ENCODE measurements at regions not wholly inside any gene's neighbourhood (a gene's known extent, or its start where the extent isn't known, plus 50 kb on each side); places are given as distances from the start of the nearest gene placed in this dataset.

DNA sequence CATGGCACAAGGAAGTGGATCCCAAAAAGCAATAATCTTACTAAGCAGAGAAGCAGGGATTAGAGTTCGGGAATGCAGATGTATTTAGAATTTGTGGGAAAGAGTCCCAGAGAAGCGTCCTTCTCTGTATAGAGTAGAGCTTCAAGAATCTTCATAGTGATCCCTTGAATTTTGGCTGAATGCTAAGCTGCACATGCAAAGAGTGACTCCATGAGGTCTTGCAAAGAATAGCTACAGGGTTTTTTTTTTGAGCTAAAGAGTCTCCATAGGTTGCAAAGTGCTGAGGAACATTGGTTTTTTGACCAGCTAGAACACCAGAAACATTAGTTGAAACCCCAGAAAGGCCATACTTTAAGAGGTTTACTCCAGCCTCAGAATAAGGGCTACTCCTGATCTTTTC lies 206.7 kb downstream of the CTH start:
- no peaks in the 10 kb centered on the region for H3K4me1 ChIP-seq
- WGBS, 2 donors, result 77 to 78% methylated on average over 2 of the region's 2 CpGs
- intact Hi-C loops (cut with DNase I), result no loop called here

DNA sequence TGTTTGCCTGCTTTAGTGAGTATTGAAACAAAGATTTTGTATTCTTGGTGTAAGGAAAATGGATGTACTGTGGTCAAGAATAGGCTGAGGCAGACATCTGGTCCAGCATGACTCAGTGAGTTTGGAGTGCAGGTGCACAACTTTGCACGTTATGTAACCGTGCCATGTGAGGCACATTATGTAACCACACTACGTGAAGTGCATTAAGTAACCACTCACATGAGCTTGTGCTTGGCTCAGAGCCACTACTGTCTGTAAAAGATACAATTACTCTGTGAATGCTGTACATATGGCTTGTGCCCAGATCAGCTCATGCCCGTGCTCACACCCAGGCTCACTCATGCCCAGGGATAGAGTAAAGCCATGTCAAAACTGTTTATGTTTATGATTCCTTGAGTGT lies 216.8 kb downstream of the CTH start:
- no peak overlapping the region for H3K27ac ChIP-seq
- WGBS, 2 donors, result 30 to 58% methylated on average over 4 of the region's 4 CpGs
- intact Hi-C loops (cut with DNase I), result no loop called here

More for the DNA sequence above, 206.7 kb downstream of the CTH start:
- Histone ChIP-seq H3K4me3 (no peak overlapping the region), H3K9me3 (no peaks in the 10 kb centered on the region), H3K36me3 (no peaks in the 10 kb centered on the region), H3K27me3 (no peaks in the 10 kb centered on the region), H3K27ac (no peak overlapping the region)
- no peak for TF ChIP-seq POLR2A (IDR thresholded peaks at IDR 0.05)
- no peak for TF ChIP-seq EP300 (IDR thresholded peaks at IDR 0.05)
- no peak for TF ChIP-seq POLR2AphosphoS5 (IDR thresholded peaks at IDR 0.05)
- TF ChIP-seq, protein P1, sequence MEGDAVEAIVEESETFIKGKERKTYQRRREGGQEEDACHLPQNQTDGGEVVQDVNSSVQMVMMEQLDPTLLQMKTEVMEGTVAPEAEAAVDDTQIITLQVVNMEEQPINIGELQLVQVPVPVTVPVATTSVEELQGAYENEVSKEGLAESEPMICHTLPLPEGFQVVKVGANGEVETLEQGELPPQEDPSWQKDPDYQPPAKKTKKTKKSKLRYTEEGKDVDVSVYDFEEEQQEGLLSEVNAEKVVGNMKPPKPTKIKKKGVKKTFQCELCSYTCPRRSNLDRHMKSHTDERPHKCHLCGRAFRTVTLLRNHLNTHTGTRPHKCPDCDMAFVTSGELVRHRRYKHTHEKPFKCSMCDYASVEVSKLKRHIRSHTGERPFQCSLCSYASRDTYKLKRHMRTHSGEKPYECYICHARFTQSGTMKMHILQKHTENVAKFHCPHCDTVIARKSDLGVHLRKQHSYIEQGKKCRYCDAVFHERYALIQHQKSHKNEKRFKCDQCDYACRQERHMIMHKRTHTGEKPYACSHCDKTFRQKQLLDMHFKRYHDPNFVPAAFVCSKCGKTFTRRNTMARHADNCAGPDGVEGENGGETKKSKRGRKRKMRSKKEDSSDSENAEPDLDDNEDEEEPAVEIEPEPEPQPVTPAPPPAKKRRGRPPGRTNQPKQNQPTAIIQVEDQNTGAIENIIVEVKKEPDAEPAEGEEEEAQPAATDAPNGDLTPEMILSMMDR (IDR thresholded peaks at IDR 0.05), result no peak
- no peak for DNase-seq

DNA sequence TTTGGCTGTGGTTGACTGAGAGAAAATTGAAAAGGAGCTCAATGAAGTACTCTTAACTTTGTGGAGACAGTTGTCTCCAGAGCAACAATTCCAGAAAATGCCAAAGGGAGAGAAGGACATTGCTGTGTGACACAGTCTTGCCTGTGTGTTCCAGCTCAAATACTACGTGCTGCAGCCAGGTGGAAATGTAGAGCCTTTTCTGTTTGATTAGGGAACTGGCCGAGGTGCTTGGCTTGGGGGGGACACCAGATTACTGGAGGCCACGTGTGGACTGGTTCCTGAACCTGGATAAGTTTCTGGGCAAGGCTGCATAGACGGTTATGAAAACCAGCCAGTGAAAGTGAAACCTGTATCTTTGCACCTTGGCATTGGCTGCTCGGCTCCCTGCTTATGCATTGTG lies 217.9 kb downstream of the CTH start:
- TF ChIP-seq POLR2A (IDR thresholded peaks at IDR 0.05), result no peak
- TF ChIP-seq POLR2AphosphoS5 (IDR thresholded peaks at IDR 0.05), result no peak
- TF ChIP-seq, protein P1 (IDR thresholded peaks at IDR 0.05), result no peak
- TF ChIP-seq EP300 (IDR thresholded peaks at IDR 0.05), result no peak
- Histone ChIP-seq H3K9me3 (no peaks in the 10 kb centered on the region), H3K27me3 (no peaks in the 10 kb centered on the region), H3K4me1 (no peaks in the 10 kb centered on the region), H3K36me3 (no peaks in the 10 kb centered on the region), H3K4me3 (no peak overlapping the region), H3K27ac (no peak overlapping the region)
- DNase-seq, result no peak
- intact Hi-C loops (cut with DNase I), result no loop called here
- 37 to 76% methylated on average over 5 of the region's 5 CpGs for WGBS, 2 donors

More for the DNA sequence above, 216.8 kb downstream of the CTH start:
- H3K9me3 ChIP-seq, result no peaks in the 10 kb centered on the region
- TF ChIP-seq POLR2A (IDR thresholded peaks at IDR 0.05) (no peak), EP300 (IDR thresholded peaks at IDR 0.05) (no peak), POLR2AphosphoS5 (IDR thresholded peaks at IDR 0.05) (no peak)
- TF ChIP-seq, protein P1 (IDR thresholded peaks at IDR 0.05), result no peak
- no peaks in the 10 kb centered on the region for H3K4me1 ChIP-seq
- DNase-seq, result no peak
- no peak overlapping the region for H3K4me3 ChIP-seq
- no peaks in the 10 kb centered on the region for H3K27me3 ChIP-seq
- no peaks in the 10 kb centered on the region for H3K36me3 ChIP-seq

DNA sequence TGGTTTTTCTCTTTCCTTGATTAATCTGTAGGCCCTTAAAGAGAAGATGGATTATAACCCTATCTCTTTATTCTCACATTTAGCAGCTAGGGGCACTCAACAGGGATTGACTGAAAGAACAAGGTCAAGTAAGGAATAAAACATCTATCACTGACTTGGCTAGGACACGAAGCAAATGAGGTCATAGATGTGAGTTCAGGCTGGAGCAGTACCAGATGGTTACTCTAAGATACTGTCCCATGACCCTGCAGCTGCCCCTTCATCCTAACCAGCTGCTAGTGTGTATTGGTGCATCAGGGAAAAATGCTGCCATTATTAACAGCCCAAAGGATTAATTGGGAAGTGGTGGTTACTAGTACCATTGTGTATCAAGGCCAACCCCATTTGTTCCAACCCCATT lies 221.9 kb downstream of the CTH start:
- 41 to 52% methylated on average over 1 of the region's 1 CpG for WGBS, 2 donors
- no peaks in the 10 kb centered on the region for H3K27me3 ChIP-seq

DNA sequence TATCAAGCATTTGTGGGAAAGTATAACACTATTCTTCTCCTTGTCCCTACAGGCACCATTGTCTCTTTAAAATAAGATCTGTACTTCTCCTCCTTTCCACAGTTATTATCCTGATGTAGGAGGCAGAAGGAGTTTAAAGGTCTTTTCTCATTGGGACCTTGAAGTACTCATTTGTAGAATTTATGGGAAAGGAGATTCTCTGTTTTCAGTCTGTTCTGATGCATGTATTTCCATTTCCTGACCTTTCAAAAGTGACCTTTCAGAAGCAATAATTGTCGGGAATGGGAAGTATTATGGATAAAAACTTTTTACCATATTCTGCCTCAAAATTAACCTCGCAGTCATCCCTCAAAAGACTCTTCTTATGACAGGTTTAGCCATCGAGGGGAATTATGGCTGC lies 224.8 kb downstream of the CTH start:
- no peaks in the 10 kb centered on the region for H3K4me1 ChIP-seq
- WGBS, 2 donors, result 77 to 80% methylated on average over 3 of the region's 3 CpGs
- no peak for DNase-seq
- no peak overlapping the region for H3K4me3 ChIP-seq
- no peaks in the 10 kb centered on the region for H3K27me3 ChIP-seq
- H3K27ac ChIP-seq, result no peak overlapping the region
- no peaks in the 10 kb centered on the region for H3K9me3 ChIP-seq
- TF ChIP-seq POLR2AphosphoS5 (IDR thresholded peaks at IDR 0.05) (no peak), POLR2A (IDR thresholded peaks at IDR 0.05) (no peak), EP300 (IDR thresholded peaks at IDR 0.05) (no peak)
- TF ChIP-seq, protein P1 (IDR thresholded peaks at IDR 0.05), result no peak
- intact Hi-C loops (cut with DNase I), result no loop called here
- no peaks in the 10 kb centered on the region for H3K36me3 ChIP-seq

More for the DNA sequence above, 221.9 kb downstream of the CTH start:
- H3K4me1 ChIP-seq, result no peaks in the 10 kb centered on the region
- H3K4me3 ChIP-seq, result no peak overlapping the region
- intact Hi-C loops (cut with DNase I), result no loop called here
- no peaks in the 10 kb centered on the region for H3K9me3 ChIP-seq
- TF ChIP-seq, protein P1 (IDR thresholded peaks at IDR 0.05), result no peak
- TF ChIP-seq EP300 (IDR thresholded peaks at IDR 0.05), result no peak
- H3K27ac ChIP-seq, result no peak overlapping the region
- no peak for DNase-seq
- no peaks in the 10 kb centered on the region for H3K36me3 ChIP-seq

Data from sigmoid colon (tissue), 6 donors.